ENCODE measurements at regions not wholly inside any gene's neighbourhood (a gene's known extent, or its start where the extent isn't known, plus 50 kb on each side); places are given as distances from the start of the nearest gene placed in this dataset.
A peak's percentile ranks its signal among the peaks of the same experiment; 100 is the strongest.

GRCh38 chr18:78743078-78743477 lies 236.5 kb upstream of the SALL3 start:
- Histone ChIP-seq H3K27me3 (replicated peaks in 1 of 2; ENCODE audit: control insufficient read depth in 2 of 2, extremely low read depth in 1 of 2, insufficient read depth in 2 of 2, low read length in 1 of 2) (peaks cover 0 to 9% of the 10 kb centered on the region in 2 experiments), H3K9me3 (no peaks in the 10 kb centered on the region), H3K4me1 (ENCODE audit: control insufficient read depth in 1 of 2, extremely low read depth in 1 of 2, insufficient read depth in 2 of 2, low read length in 2 of 2) (no peaks in the 10 kb centered on the region), H3K4me3 (ENCODE audit: control insufficient read depth in 1 of 2, extremely low read depth in 1 of 2, low read length in 1 of 2) (no peak overlapping the region), H3K27ac (ENCODE audit: low read length) (no peak overlapping the region), H3K36me3 (ENCODE audit: control insufficient read depth in 2 of 2, extremely low read depth in 1 of 2, insufficient read depth in 1 of 2, low read length in 1 of 2) (no peaks in the 10 kb centered on the region)
- Mint-ChIP-seq H3K4me3 (no peak overlapping the region), H3K9me3 (peaks cover 0 to 4% (median 0%) of the 10 kb centered on the region in 3 donors), H3K27me3 (peaks cover 2 to 15% of the 10 kb centered on the region in 2 donors), H3K27ac (no peak overlapping the region), H3K4me1 (no peaks in the 10 kb centered on the region), H3K36me3 (no peaks in the 10 kb centered on the region)
- no peak for ATAC-seq (replicated peaks in 1 of 4)
- ChIA-PET CTCF (no interaction called here), POLR2A (no interaction called here)
- WGBS (ENCODE audit: insufficient coverage): 77% methylated on average over 7 of the region's 9 CpGs
- no peak for DNase-seq

- Histone ChIP-seq H3K4me1 (ENCODE audit: control insufficient read depth in 1 of 2, extremely low read depth in 1 of 2, insufficient read depth in 2 of 2, low read length in 2 of 2) (no peaks in the 10 kb centered on the region), H3K4me3 (ENCODE audit: control insufficient read depth in 1 of 2, extremely low read depth in 1 of 2, low read length in 1 of 2) (no peak overlapping the region), H3K36me3 (ENCODE audit: control insufficient read depth in 2 of 2, extremely low read depth in 1 of 2, insufficient read depth in 1 of 2, low read length in 1 of 2) (no peaks in the 10 kb centered on the region), H3K27me3 (replicated peaks in 1 of 2; ENCODE audit: control insufficient read depth in 2 of 2, extremely low read depth in 1 of 2, insufficient read depth in 2 of 2, low read length in 1 of 2) (peaks cover 0 to 21% of the 10 kb centered on the region in 2 experiments), H3K27ac (ENCODE audit: low read length) (no peak overlapping the region), H3K9me3 (no peaks in the 10 kb centered on the region)
- 89% methylated on average over 7 of the region's 17 CpGs for WGBS (ENCODE audit: insufficient coverage)
- no peaks in the 10 kb centered on the region for H3K36me3 Mint-ChIP-seq
- H3K27me3 Mint-ChIP-seq: peaks cover 4 to 5% of the 10 kb centered on the region in 2 donors
- H3K9me3 Mint-ChIP-seq: peaks cover 2 to 3% (median 2%) of the 10 kb centered on the region in 3 donors
- no peak for ATAC-seq (replicated peaks in 1 of 4)
- H3K27ac Mint-ChIP-seq: no peak overlapping the region
- H3K4me3 Mint-ChIP-seq: no peak overlapping the region
- POLR2A ChIA-PET: no interaction called here
- CTCF ChIA-PET: no interaction called here
- DNase-seq: peak in 1 of 35 experiments; percentile 19
- H3K4me1 Mint-ChIP-seq: no peaks in the 10 kb centered on the region
Observed at GRCh38 chr18:78751664-78752063, 228.0 kb upstream of the SALL3 start.

- Mint-ChIP-seq H3K36me3 (no peaks in the 10 kb centered on the region), H3K4me3 (no peak overlapping the region), H3K9me3 (peaks cover 2 to 3% (median 2%) of the 10 kb centered on the region in 3 donors), H3K4me1 (no peaks in the 10 kb centered on the region), H3K27ac (no peak overlapping the region), H3K27me3 (peaks cover 4 to 7% of the 10 kb centered on the region in 2 donors)
- no peak for ATAC-seq (replicated peaks in 1 of 4)
- WGBS (ENCODE audit: insufficient coverage): 91% methylated on average over 17 of the region's 23 CpGs
- Histone ChIP-seq H3K4me1 (ENCODE audit: control insufficient read depth in 1 of 2, extremely low read depth in 1 of 2, insufficient read depth in 2 of 2, low read length in 2 of 2) (no peaks in the 10 kb centered on the region), H3K36me3 (ENCODE audit: control insufficient read depth in 2 of 2, extremely low read depth in 1 of 2, insufficient read depth in 1 of 2, low read length in 1 of 2) (no peaks in the 10 kb centered on the region), H3K9me3 (no peaks in the 10 kb centered on the region), H3K27me3 (replicated peaks in 1 of 2; ENCODE audit: control insufficient read depth in 2 of 2, extremely low read depth in 1 of 2, insufficient read depth in 2 of 2, low read length in 1 of 2) (peaks cover 0 to 21% of the 10 kb centered on the region in 2 experiments), H3K4me3 (ENCODE audit: control insufficient read depth in 1 of 2, extremely low read depth in 1 of 2, low read length in 1 of 2) (no peak overlapping the region), H3K27ac (ENCODE audit: low read length) (no peak overlapping the region)
- ChIA-PET CTCF (no interaction called here), POLR2A (no interaction called here)
- DNase-seq: peak in 1 of 35 experiments; percentile 20
Observed at GRCh38 chr18:78753240-78753639, 226.4 kb upstream of the SALL3 start.

- Histone ChIP-seq H3K4me3 (ENCODE audit: control insufficient read depth in 1 of 2, extremely low read depth in 1 of 2, low read length in 1 of 2) (no peak overlapping the region), H3K27ac (ENCODE audit: low read length) (no peak overlapping the region), H3K27me3 (replicated peaks in 1 of 2; ENCODE audit: control insufficient read depth in 2 of 2, extremely low read depth in 1 of 2, insufficient read depth in 2 of 2, low read length in 1 of 2) (peaks cover 0 to 21% of the 10 kb centered on the region in 2 experiments), H3K9me3 (no peaks in the 10 kb centered on the region), H3K36me3 (ENCODE audit: control insufficient read depth in 2 of 2, extremely low read depth in 1 of 2, insufficient read depth in 1 of 2, low read length in 1 of 2) (no peaks in the 10 kb centered on the region), H3K4me1 (ENCODE audit: control insufficient read depth in 1 of 2, extremely low read depth in 1 of 2, insufficient read depth in 2 of 2, low read length in 2 of 2) (no peaks in the 10 kb centered on the region)
- DNase-seq (peak in 1 of 35 experiments; percentile 2), ATAC-seq (replicated peaks in 1 of 4) (no peak)
- Mint-ChIP-seq H3K27me3 (peaks cover 4 to 7% of the 10 kb centered on the region in 2 donors), H3K4me1 (no peaks in the 10 kb centered on the region), H3K4me3 (no peak overlapping the region), H3K27ac (no peak overlapping the region), H3K9me3 (peaks cover 2 to 3% (median 2%) of the 10 kb centered on the region in 3 donors), H3K36me3 (no peaks in the 10 kb centered on the region)
- POLR2A ChIA-PET: no interaction called here
- CTCF ChIA-PET: no interaction called here
- 96% methylated on average over 11 of the region's 23 CpGs for WGBS (ENCODE audit: insufficient coverage)
Observed at GRCh38 chr18:78754311-78755043, 225.1 kb upstream of the SALL3 start.

- no peaks in the 10 kb centered on the region for H3K36me3 Mint-ChIP-seq
- no peak overlapping the region for H3K27ac ChIP-seq (ENCODE audit: low read length)
- H3K4me3 Mint-ChIP-seq: no peak overlapping the region
- ChIA-PET POLR2A (no interaction called here), CTCF (interaction anchor here in 1 of 2 donors (0.6 kb wide), 1 partner anchor 488 kb away, joined by 6 read pairs; no protein-coding TSS in a partner anchor)
- no peaks in the 10 kb centered on the region for H3K4me1 Mint-ChIP-seq
- H3K9me3 ChIP-seq: no peaks in the 10 kb centered on the region
- H3K9me3 Mint-ChIP-seq: peaks cover 0 to 8% (median 4%) of the 10 kb centered on the region in 3 donors
- no peak overlapping the region for H3K27ac Mint-ChIP-seq
- 89% methylated on average over 9 of the region's 10 CpGs for WGBS (ENCODE audit: insufficient coverage)
- DNase-seq (peak in 1 of 35 experiments; percentile 17), ATAC-seq (replicated peaks in 1 of 4) (no peak)
- peaks cover 0 to 17% of the 10 kb centered on the region in 2 experiments for H3K27me3 ChIP-seq (replicated peaks in 1 of 2; ENCODE audit: control insufficient read depth in 2 of 2, extremely low read depth in 1 of 2, insufficient read depth in 2 of 2, low read length in 1 of 2)
- H3K4me3 ChIP-seq (ENCODE audit: control insufficient read depth in 1 of 2, extremely low read depth in 1 of 2, low read length in 1 of 2): no peak overlapping the region
- no peaks in the 10 kb centered on the region for H3K36me3 ChIP-seq (ENCODE audit: control insufficient read depth in 2 of 2, extremely low read depth in 1 of 2, insufficient read depth in 1 of 2, low read length in 1 of 2)
- peaks cover 4 to 5% of the 10 kb centered on the region in 2 donors for H3K27me3 Mint-ChIP-seq
- no peaks in the 10 kb centered on the region for H3K4me1 ChIP-seq (ENCODE audit: control insufficient read depth in 1 of 2, extremely low read depth in 1 of 2, insufficient read depth in 2 of 2, low read length in 2 of 2)
Observed at GRCh38 chr18:78757014-78757413, 222.6 kb upstream of the SALL3 start.

GRCh38 chr18:78758496-78758895 lies 221.1 kb upstream of the SALL3 start:
- H3K36me3 Mint-ChIP-seq: no peaks in the 10 kb centered on the region
- Histone ChIP-seq H3K9me3 (no peaks in the 10 kb centered on the region), H3K4me1 (ENCODE audit: control insufficient read depth in 1 of 2, extremely low read depth in 1 of 2, insufficient read depth in 2 of 2, low read length in 2 of 2) (no peaks in the 10 kb centered on the region), H3K27me3 (replicated peaks in 1 of 2; ENCODE audit: control insufficient read depth in 2 of 2, extremely low read depth in 1 of 2, insufficient read depth in 2 of 2, low read length in 1 of 2) (peaks cover 0 to 15% of the 10 kb centered on the region in 2 experiments), H3K27ac (ENCODE audit: low read length) (no peak overlapping the region), H3K4me3 (ENCODE audit: control insufficient read depth in 1 of 2, extremely low read depth in 1 of 2, low read length in 1 of 2) (no peak overlapping the region), H3K36me3 (ENCODE audit: control insufficient read depth in 2 of 2, extremely low read depth in 1 of 2, insufficient read depth in 1 of 2, low read length in 1 of 2) (no peaks in the 10 kb centered on the region)
- WGBS (ENCODE audit: insufficient coverage): 74% methylated on average over 8 of the region's 9 CpGs
- peaks cover 3 to 4% of the 10 kb centered on the region in 2 donors for H3K27me3 Mint-ChIP-seq
- no peak for ATAC-seq (replicated peaks in 1 of 4)
- H3K4me1 Mint-ChIP-seq: no peaks in the 10 kb centered on the region
- DNase-seq: no peak
- ChIA-PET POLR2A (no interaction called here), CTCF (no interaction called here)
- no peak overlapping the region for H3K4me3 Mint-ChIP-seq
- peaks cover 4 to 12% (median 9%) of the 10 kb centered on the region in 3 donors for H3K9me3 Mint-ChIP-seq
- no peak overlapping the region for H3K27ac Mint-ChIP-seq
